GM13976 (cell line): ENCODE measurements at regions not wholly inside any gene's neighbourhood (a gene's known extent, or its start where the extent isn't known, plus 50 kb on each side); places are given as distances from the start of the nearest gene placed in this dataset.
"Not testable (repeated sequence)": the region's sequence is repeated elsewhere in the genome, so short reads cannot be mapped to it uniquely, and the experiment has no call there.

Experiments used
- DNase-seq: peaks from one replicate; pipeline ENCODE4 v3.0.0; 2012; ENCODE audit warnings: low spot score
- CTCF ChIP-seq: IDR thresholded peaks from 2 replicates; pipeline ENCODE4 v1.5.1; 2012; ENCODE audit warnings: borderline replicate concordance, mild to moderate bottlenecking; ENCODE audit not compliant: insufficient read depth; ENCODE audit errors: extremely low read depth, missing control alignments, control extremely low read depth
- in situ Hi-C: fragments of 300-500 bp; cut with MboI; formaldehyde crosslinking; loops from one replicate; pipeline ENCODE4 v1.12.0; 2022; ENCODE audit warnings: low sequenced_read_pairs, mixed read lengths, inconsistent platforms; ENCODE audit not compliant: unreplicated experiment

GRCh38 chr10:131363416-131363815, 51.9 kb upstream of the TCERG1L start:
- in situ Hi-C loops, result no loop called here
- no peak for DNase-seq
- no peak for TF ChIP-seq CTCF

GRCh38 chr10:131371571-131371970, 60.0 kb upstream of the TCERG1L start:
- no peak for TF ChIP-seq CTCF
- DNase-seq, result no peak
- in situ Hi-C loops, result no loop called here

- no peak for DNase-seq
- TF ChIP-seq CTCF, result no peak
- in situ Hi-C loops, result no loop called here
Measured at GRCh38 chr10:131381576-131381975, 70.1 kb upstream of the TCERG1L start.

- in situ Hi-C loops, DNase-seq: not testable (repeated sequence)
Measured at GRCh38 chr10:131385161-131385872, 73.8 kb upstream of the TCERG1L start.

- in situ Hi-C loops, result no loop called here
- TF ChIP-seq CTCF, result no peak
- no peak for DNase-seq
Measured at GRCh38 chr10:131387018-131387529, 75.6 kb upstream of the TCERG1L start.

GRCh38 chr10:131391936-131392335, 80.4 kb upstream of the TCERG1L start:
- no peak for DNase-seq
- in situ Hi-C loops, result no loop called here

More at GRCh38 chr10:131391936-131392335, 80.4 kb upstream of the TCERG1L start:
- TF ChIP-seq CTCF, result no peak
